Spleen (tissue), 7 donors: ENCODE measurements at regions not wholly inside any gene's neighbourhood (a gene's known extent, or its start where the extent isn't known, plus 50 kb on each side); places are given as distances from the start of the nearest gene placed in this dataset.

Experiments used
- POLR2A ChIP-seq, 3 donors: fragments of 450-650 bp; IDR thresholded peaks; one replicate each; pipeline ENCODE4 v1.5.1; 2017; ENCODE audit warnings: antibody characterized with exemption in 3 of 3, mild to moderate bottlenecking in 1 of 3
- POLR2AphosphoS5 ChIP-seq, 3 donors: sonication (generic); formaldehyde crosslinking; IDR thresholded peaks; one replicate each; pipeline ENCODE4 v1.5.1; 2017; ENCODE audit warnings: antibody characterized with exemption in 3 of 3
- TF ChIP-seq, protein P1 (sequence below), 11 experiments: fragments of 200-600 bp in 7 of 11; fragments of 450-650 bp in 4 of 11; sonication (generic) in 4 of 11; IDR thresholded peaks in 8 of 11; conservative IDR thresholded peaks in 3 of 11; 1 replicate in 7 of 11; 2 replicates in 4 of 11; pipeline versions ENCODE4 v1.4.0 to v1.8.0; 2016 to 2021; ENCODE audit warnings: antibody characterized with exemption in 11 of 11, inconsistent platforms in 4 of 11, mild to moderate bottlenecking in 1 of 11
- donor health status: DM: no; HTN: no; CAD: no; lungs with moderate emphysema.
- donor health status: DM: no; HTN: no; CAD: no.
- donor health status: DM: no; HTN: no; CAD: no.

DNA sequence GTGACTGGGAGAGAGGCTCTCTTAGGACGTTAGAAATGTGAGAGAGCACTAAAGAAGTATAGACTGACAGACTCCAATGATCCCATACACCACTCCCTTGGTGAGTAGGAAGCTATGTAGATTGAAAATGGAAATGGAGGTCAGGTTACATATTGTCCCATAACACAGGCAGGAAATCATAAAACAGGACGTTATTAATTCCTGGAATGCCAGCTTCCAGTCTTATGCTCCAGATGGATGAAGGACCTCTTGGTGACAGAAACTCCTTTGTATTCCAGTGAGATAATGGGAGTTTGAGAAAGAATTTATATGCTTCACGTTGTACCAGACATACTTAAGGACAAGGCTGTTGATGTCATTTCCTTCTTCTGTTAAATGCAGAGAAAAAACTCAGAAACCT, 338.2 kb upstream of the ITGA1 start:
- TF ChIP-seq, protein P1, sequence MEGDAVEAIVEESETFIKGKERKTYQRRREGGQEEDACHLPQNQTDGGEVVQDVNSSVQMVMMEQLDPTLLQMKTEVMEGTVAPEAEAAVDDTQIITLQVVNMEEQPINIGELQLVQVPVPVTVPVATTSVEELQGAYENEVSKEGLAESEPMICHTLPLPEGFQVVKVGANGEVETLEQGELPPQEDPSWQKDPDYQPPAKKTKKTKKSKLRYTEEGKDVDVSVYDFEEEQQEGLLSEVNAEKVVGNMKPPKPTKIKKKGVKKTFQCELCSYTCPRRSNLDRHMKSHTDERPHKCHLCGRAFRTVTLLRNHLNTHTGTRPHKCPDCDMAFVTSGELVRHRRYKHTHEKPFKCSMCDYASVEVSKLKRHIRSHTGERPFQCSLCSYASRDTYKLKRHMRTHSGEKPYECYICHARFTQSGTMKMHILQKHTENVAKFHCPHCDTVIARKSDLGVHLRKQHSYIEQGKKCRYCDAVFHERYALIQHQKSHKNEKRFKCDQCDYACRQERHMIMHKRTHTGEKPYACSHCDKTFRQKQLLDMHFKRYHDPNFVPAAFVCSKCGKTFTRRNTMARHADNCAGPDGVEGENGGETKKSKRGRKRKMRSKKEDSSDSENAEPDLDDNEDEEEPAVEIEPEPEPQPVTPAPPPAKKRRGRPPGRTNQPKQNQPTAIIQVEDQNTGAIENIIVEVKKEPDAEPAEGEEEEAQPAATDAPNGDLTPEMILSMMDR (IDR thresholded peaks at IDR 0.05 in 8 of 11, conservative IDR thresholded peaks at IDR 0.05 in 3 of 11), result no peak
- no peak for TF ChIP-seq POLR2A (IDR thresholded peaks at IDR 0.05)
- no peak for TF ChIP-seq POLR2AphosphoS5 (IDR thresholded peaks at IDR 0.05)
